ENCODE measurements at regions not wholly inside any gene's neighbourhood (a gene's known extent, or its start where the extent isn't known, plus 50 kb on each side); places are given as distances from the start of the nearest gene placed in this dataset.
A peak's percentile ranks its signal among the peaks of the same experiment; 100 is the strongest.

DNA sequence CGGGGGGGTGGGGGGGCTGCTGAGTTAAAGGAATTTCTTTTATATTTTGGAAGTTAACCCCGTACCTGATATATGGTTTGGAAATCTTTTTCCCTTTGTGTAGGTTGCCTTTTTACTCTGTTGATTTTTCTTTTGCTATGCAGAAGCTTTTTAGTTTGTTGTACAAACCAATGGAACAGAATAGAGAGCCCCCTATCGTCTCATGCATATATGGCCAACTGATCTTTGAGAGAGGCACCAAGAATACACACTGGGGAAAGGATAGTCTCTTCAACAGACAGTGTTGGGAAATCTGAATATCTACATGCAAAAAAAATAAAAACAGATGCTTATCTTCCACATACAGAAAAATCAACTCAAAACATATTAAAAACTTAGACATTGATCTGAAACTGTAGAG lies 647.8 kb upstream of the KLHL29 start:
- ChIA-PET POLR2A (no interaction called here), CTCF (interaction anchor here (1.1 kb wide), 1 partner anchor 42 kb away, joined by 3 read pairs; no protein-coding TSS in a partner anchor)
- peaks cover 2% of the 10 kb centered on the region; the same call in 1 of the 2 replicates for H3K36me3 Mint-ChIP-seq
- H3K27ac Mint-ChIP-seq: no peak overlapping the region
- H3K4me3 Mint-ChIP-seq: no peak overlapping the region
- no peaks in the 10 kb centered on the region for H3K27me3 Mint-ChIP-seq (ENCODE audit: low read depth)
- peaks cover 12% of the 10 kb centered on the region for H3K9me3 Mint-ChIP-seq
- ATAC-seq: peak; percentile 55
- no peak for TF ChIP-seq FOXJ3 (CRISPR knock-in tag; IDR thresholded peaks at IDR 0.05; ENCODE audit: borderline replicate concordance)
- DNase-seq (ENCODE audit: low spot score): no peak
- H3K4me1 Mint-ChIP-seq: no peaks in the 10 kb centered on the region

DNA sequence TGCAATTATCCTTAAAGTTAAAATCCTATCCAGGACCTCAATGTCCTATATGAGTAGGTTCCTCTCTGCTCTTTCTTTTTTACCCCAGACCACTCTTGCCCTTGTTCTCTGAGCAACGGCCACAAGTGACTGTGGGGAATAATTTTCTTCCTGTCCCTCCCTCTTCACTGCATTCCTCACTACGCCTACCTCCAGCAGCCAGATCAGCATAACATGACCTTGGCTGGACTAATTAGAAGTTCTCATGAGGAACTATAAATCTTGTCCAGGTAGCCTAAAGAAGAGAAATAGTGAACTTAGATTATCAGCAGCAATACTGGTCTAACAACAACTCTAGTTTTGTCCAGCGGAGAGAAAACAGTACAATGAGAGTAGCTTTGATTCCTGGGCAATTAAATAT lies 643.8 kb upstream of the KLHL29 start:
- ChIA-PET CTCF (no interaction called here), POLR2A (no interaction called here)
- Mint-ChIP-seq H3K9me3 (no peaks in the 10 kb centered on the region), H3K27ac (no peak overlapping the region), H3K27me3 (ENCODE audit: low read depth) (no peaks in the 10 kb centered on the region), H3K4me3 (no peak overlapping the region), H3K4me1 (no peaks in the 10 kb centered on the region), H3K36me3 (no peaks in the 10 kb centered on the region)
- TF ChIP-seq, protein P1, sequence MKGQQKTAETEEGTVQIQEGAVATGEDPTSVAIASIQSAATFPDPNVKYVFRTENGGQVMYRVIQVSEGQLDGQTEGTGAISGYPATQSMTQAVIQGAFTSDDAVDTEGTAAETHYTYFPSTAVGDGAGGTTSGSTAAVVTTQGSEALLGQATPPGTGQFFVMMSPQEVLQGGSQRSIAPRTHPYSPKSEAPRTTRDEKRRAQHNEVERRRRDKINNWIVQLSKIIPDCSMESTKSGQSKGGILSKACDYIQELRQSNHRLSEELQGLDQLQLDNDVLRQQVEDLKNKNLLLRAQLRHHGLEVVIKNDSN (CRISPR knock-in tag; IDR thresholded peaks at IDR 0.05): no peak
- TF ChIP-seq ZNF416 (CRISPR knock-in tag; IDR thresholded peaks at IDR 0.05): no peak
- TF ChIP-seq GRHL2 (CRISPR knock-in tag; IDR thresholded peaks at IDR 0.05; ENCODE audit: insufficient replicate concordance, severe bottlenecking): no peak
- no peak for TF ChIP-seq ZNF232 (CRISPR knock-in tag; IDR thresholded peaks at IDR 0.05)
- TF ChIP-seq, protein P2, sequence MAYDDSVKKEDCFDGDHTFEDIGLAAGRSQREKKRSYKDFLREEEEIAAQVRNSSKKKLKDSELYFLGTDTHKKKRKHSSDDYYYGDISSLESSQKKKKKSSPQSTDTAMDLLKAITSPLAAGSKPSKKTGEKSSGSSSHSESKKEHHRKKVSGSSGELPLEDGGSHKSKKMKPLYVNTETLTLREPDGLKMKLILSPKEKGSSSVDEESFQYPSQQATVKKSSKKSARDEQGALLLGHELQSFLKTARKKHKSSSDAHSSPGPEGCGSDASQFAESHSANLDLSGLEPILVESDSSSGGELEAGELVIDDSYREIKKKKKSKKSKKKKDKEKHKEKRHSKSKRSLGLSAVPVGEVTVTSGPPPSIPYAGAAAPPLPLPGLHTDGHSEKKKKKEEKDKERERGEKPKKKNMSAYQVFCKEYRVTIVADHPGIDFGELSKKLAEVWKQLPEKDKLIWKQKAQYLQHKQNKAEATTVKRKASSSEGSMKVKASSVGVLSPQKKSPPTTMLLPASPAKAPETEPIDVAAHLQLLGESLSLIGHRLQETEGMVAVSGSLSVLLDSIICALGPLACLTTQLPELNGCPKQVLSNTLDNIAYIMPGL (CRISPR knock-in tag; IDR thresholded peaks at IDR 0.05): no peak
- TF ChIP-seq JUN (CRISPR knock-in tag; IDR thresholded peaks at IDR 0.05): no peak
- TF ChIP-seq NFE2L1 (CRISPR knock-in tag; IDR thresholded peaks at IDR 0.05): no peak
- TF ChIP-seq ZNF138 (CRISPR knock-in tag; conservative IDR thresholded peaks at IDR 0.05): no peak
- TF ChIP-seq ZNF263 (CRISPR knock-in tag; IDR thresholded peaks at IDR 0.05; ENCODE audit: low read depth): no peak
- no peak for TF ChIP-seq ESRRA (CRISPR knock-in tag; IDR thresholded peaks at IDR 0.05; ENCODE audit: borderline replicate concordance)
- no peak for TF ChIP-seq ZNF671 (CRISPR knock-in tag; IDR thresholded peaks at IDR 0.05)
- no peak for TF ChIP-seq SMAD4 (CRISPR knock-in tag; IDR thresholded peaks at IDR 0.05)
- TF ChIP-seq, protein P3, sequence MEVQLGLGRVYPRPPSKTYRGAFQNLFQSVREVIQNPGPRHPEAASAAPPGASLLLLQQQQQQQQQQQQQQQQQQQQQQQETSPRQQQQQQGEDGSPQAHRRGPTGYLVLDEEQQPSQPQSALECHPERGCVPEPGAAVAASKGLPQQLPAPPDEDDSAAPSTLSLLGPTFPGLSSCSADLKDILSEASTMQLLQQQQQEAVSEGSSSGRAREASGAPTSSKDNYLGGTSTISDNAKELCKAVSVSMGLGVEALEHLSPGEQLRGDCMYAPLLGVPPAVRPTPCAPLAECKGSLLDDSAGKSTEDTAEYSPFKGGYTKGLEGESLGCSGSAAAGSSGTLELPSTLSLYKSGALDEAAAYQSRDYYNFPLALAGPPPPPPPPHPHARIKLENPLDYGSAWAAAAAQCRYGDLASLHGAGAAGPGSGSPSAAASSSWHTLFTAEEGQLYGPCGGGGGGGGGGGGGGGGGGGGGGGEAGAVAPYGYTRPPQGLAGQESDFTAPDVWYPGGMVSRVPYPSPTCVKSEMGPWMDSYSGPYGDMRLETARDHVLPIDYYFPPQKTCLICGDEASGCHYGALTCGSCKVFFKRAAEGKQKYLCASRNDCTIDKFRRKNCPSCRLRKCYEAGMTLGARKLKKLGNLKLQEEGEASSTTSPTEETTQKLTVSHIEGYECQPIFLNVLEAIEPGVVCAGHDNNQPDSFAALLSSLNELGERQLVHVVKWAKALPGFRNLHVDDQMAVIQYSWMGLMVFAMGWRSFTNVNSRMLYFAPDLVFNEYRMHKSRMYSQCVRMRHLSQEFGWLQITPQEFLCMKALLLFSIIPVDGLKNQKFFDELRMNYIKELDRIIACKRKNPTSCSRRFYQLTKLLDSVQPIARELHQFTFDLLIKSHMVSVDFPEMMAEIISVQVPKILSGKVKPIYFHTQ (CRISPR knock-in tag; IDR thresholded peaks at IDR 0.05): no peak
- TF ChIP-seq, protein P4, sequence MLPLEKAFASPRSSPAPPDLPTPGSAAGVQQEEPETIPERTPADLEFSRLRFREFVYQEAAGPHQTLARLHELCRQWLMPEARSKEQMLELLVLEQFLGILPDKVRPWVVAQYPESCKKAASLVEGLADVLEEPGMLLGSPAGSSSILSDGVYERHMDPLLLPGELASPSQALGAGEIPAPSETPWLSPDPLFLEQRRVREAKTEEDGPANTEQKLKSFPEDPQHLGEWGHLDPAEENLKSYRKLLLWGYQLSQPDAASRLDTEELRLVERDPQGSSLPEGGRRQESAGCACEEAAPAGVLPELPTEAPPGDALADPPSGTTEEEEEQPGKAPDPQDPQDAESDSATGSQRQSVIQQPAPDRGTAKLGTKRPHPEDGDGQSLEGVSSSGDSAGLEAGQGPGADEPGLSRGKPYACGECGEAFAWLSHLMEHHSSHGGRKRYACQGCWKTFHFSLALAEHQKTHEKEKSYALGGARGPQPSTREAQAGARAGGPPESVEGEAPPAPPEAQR (CRISPR knock-in tag; IDR thresholded peaks at IDR 0.05): no peak
- TF ChIP-seq RELA (CRISPR knock-in tag; IDR thresholded peaks at IDR 0.05; ENCODE audit: borderline replicate concordance): no peak
- no peak for TF ChIP-seq PRRX2 (CRISPR knock-in tag; IDR thresholded peaks at IDR 0.05)
- TF ChIP-seq, protein P5, sequence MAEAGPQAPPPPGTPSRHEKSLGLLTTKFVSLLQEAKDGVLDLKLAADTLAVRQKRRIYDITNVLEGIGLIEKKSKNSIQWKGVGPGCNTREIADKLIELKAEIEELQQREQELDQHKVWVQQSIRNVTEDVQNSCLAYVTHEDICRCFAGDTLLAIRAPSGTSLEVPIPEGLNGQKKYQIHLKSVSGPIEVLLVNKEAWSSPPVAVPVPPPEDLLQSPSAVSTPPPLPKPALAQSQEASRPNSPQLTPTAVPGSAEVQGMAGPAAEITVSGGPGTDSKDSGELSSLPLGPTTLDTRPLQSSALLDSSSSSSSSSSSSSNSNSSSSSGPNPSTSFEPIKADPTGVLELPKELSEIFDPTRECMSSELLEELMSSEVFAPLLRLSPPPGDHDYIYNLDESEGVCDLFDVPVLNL (CRISPR knock-in tag; IDR thresholded peaks at IDR 0.05; ENCODE audit: borderline replicate concordance, low read depth): no peak
- TF ChIP-seq FOXK1 (CRISPR knock-in tag; IDR thresholded peaks at IDR 0.05): no peak
- TF ChIP-seq, protein P6, sequence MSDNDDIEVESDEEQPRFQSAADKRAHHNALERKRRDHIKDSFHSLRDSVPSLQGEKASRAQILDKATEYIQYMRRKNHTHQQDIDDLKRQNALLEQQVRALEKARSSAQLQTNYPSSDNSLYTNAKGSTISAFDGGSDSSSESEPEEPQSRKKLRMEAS (CRISPR knock-in tag; IDR thresholded peaks at IDR 0.05): no peak
- TF ChIP-seq, protein P7, sequence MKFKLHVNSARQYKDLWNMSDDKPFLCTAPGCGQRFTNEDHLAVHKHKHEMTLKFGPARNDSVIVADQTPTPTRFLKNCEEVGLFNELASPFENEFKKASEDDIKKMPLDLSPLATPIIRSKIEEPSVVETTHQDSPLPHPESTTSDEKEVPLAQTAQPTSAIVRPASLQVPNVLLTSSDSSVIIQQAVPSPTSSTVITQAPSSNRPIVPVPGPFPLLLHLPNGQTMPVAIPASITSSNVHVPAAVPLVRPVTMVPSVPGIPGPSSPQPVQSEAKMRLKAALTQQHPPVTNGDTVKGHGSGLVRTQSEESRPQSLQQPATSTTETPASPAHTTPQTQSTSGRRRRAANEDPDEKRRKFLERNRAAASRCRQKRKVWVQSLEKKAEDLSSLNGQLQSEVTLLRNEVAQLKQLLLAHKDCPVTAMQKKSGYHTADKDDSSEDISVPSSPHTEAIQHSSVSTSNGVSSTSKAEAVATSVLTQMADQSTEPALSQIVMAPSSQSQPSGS (CRISPR knock-in tag; IDR thresholded peaks at IDR 0.05; ENCODE audit: borderline replicate concordance, low read depth): no peak
- ATAC-seq (no peak), DNase-seq (ENCODE audit: low spot score) (no peak)

Measured in WTC11 (cell line).